Fibroblast of lung (primary cell): ENCODE measurements at regions not wholly inside any gene's neighbourhood (a gene's known extent, or its start where the extent isn't known, plus 50 kb on each side); places are given as distances from the start of the nearest gene placed in this dataset.

Experiments used
- DNase-seq, 2 donors: peaks; one replicate each; pipeline versions ENCODE4 v3.0.0 to v3.0.0-alpha.2; 2010; ENCODE audit warnings: low read depth in 2 of 2
- H2AFZ ChIP-seq: 2 replicates; pipeline ENCODE4 v1.5.1; 2012; ENCODE audit warnings: low read length, control low read depth, inconsistent platforms
- H3K27ac ChIP-seq: 2 replicates; pipeline ENCODE4 v1.5.1; 2011; ENCODE audit warnings: low read length, control low read depth; ENCODE audit not compliant: insufficient read depth
- H3K27me3 ChIP-seq: 2 replicates; pipeline ENCODE4 v1.5.1; 2011; ENCODE audit warnings: mild to moderate bottlenecking, low read length; ENCODE audit not compliant: control insufficient read depth, insufficient read depth
- H3K36me3 ChIP-seq: 2 replicates; pipeline ENCODE4 v1.5.1; 2011; ENCODE audit warnings: low read length; ENCODE audit not compliant: control insufficient read depth, insufficient read depth
- H3K4me1 ChIP-seq: 2 replicates; pipeline ENCODE4 v1.5.1; 2011; ENCODE audit warnings: low read length; ENCODE audit not compliant: control insufficient read depth, insufficient read depth; ENCODE audit errors: extremely low read depth
- H3K4me2 ChIP-seq: 2 replicates; pipeline ENCODE4 v1.5.1; 2011; ENCODE audit warnings: low read length, control low read depth; ENCODE audit not compliant: insufficient read depth; ENCODE audit errors: extremely low read depth
- H3K4me3 ChIP-seq, 4 experiments: fragments of 200-600 bp in 1 of 4; sonication (generic) in 1 of 4; replicated peaks in 1 of 4; 2 replicates each; pipeline ENCODE4 v1.5.1; 2011 to 2016; ENCODE audit warnings: low read length in 4 of 4, low read depth in 3 of 4, mild to moderate bottlenecking in 3 of 4, control low read depth in 2 of 4, inconsistent platforms in 1 of 4, mixed read lengths in 1 of 4; ENCODE audit not compliant: insufficient read depth in 1 of 4; ENCODE audit errors: control extremely low read depth in 1 of 4
- H3K79me2 ChIP-seq: 2 replicates; pipeline ENCODE4 v1.5.1; 2012; ENCODE audit warnings: mild to moderate bottlenecking, low read length, inconsistent platforms; ENCODE audit not compliant: control insufficient read depth, insufficient read depth
- H3K9ac ChIP-seq: 2 replicates; pipeline ENCODE4 v1.5.1; 2011; ENCODE audit warnings: mild to moderate bottlenecking, low read length, control low read depth; ENCODE audit not compliant: insufficient read depth
- H3K9me3 ChIP-seq: 2 replicates; pipeline ENCODE4 v1.5.1; 2012; ENCODE audit warnings: low read depth, low read length; ENCODE audit not compliant: control insufficient read depth, insufficient read depth
- H4K20me1 ChIP-seq: 2 replicates; pipeline ENCODE4 v1.5.1; 2011; ENCODE audit warnings: low read length; ENCODE audit not compliant: control insufficient read depth, insufficient read depth; ENCODE audit errors: extremely low read depth
- CTCF ChIP-seq, 2 donors: IDR thresholded peaks in 1 of 2; conservative IDR thresholded peaks in 1 of 2; 1 replicate in 1 of 2; 2 replicates in 1 of 2; pipeline ENCODE4 v1.5.1; 2011 to 2012; ENCODE audit warnings: low read length in 2 of 2, control low read depth in 1 of 2, inconsistent platforms in 1 of 2, low read depth in 1 of 2, mild to moderate bottlenecking in 1 of 2
- EZH2 ChIP-seq: IDR thresholded peaks from 2 replicates; pipeline ENCODE4 v1.5.1; 2012; ENCODE audit warnings: low read length, control low read depth, mild to moderate bottlenecking; ENCODE audit errors: missing control alignments

GRCh38 chr9:105966834-105967233 is 272.5 kb downstream of the TMEM38B start:
- H2AFZ ChIP-seq = no peak overlapping the region
- H3K4me2 ChIP-seq = no peak overlapping the region
- no peaks in the 10 kb centered on the region for H4K20me1 ChIP-seq
- H3K4me1 ChIP-seq = no peaks in the 10 kb centered on the region
- H3K27me3 ChIP-seq = no peaks in the 10 kb centered on the region
- no peaks in the 10 kb centered on the region for H3K36me3 ChIP-seq
- H3K9ac ChIP-seq = no peak overlapping the region
- H3K4me3 ChIP-seq = no peak overlapping the region
- no peaks in the 10 kb centered on the region for H3K79me2 ChIP-seq
- no peaks in the 10 kb centered on the region for H3K9me3 ChIP-seq
- no peak for TF ChIP-seq EZH2
- TF ChIP-seq CTCF (conservative IDR thresholded peaks at IDR 0.05 in 1 of 2, IDR thresholded peaks at IDR 0.05 in 1 of 2; ENCODE audit: low read depth in 1 of 2, low read length in 2 of 2) = no peak
- H3K27ac ChIP-seq = no peak overlapping the region
- DNase-seq = no peak

- Histone ChIP-seq H2AFZ (no peak overlapping the region), H3K36me3 (no peaks in the 10 kb centered on the region), H3K27me3 (no peaks in the 10 kb centered on the region), H4K20me1 (no peaks in the 10 kb centered on the region), H3K9ac (no peak overlapping the region), H3K27ac (no peak overlapping the region), H3K4me3 (no peak overlapping the region), H3K4me2 (no peak overlapping the region), H3K9me3 (no peaks in the 10 kb centered on the region), H3K79me2 (no peaks in the 10 kb centered on the region), H3K4me1 (no peaks in the 10 kb centered on the region)
- TF ChIP-seq EZH2 (no peak), CTCF (conservative IDR thresholded peaks at IDR 0.05 in 1 of 2, IDR thresholded peaks at IDR 0.05 in 1 of 2; ENCODE audit: low read depth in 1 of 2, low read length in 2 of 2) (no peak)
- no peak for DNase-seq
These were observed 272.9 kb downstream of the TMEM38B start for GRCh38 chr9:105967248-105967647.

- H3K36me3 ChIP-seq = no peaks in the 10 kb centered on the region
- TF ChIP-seq EZH2 (no peak), CTCF (conservative IDR thresholded peaks at IDR 0.05 in 1 of 2, IDR thresholded peaks at IDR 0.05 in 1 of 2; ENCODE audit: low read depth in 1 of 2, low read length in 2 of 2) (no peak)
- DNase-seq = no peak
- H3K27ac ChIP-seq = no peak overlapping the region
- H3K27me3 ChIP-seq = no peaks in the 10 kb centered on the region
- H3K4me2 ChIP-seq = no peak overlapping the region
- no peak overlapping the region for H2AFZ ChIP-seq
- H3K79me2 ChIP-seq = no peaks in the 10 kb centered on the region
- no peak overlapping the region for H3K9ac ChIP-seq
- no peaks in the 10 kb centered on the region for H3K4me1 ChIP-seq
- H3K9me3 ChIP-seq = no peaks in the 10 kb centered on the region
- H3K4me3 ChIP-seq = no peak overlapping the region
- H4K20me1 ChIP-seq = no peaks in the 10 kb centered on the region
These were observed 273.5 kb downstream of the TMEM38B start for GRCh38 chr9:105967797-105968196.
